Uterus (tissue), 3 donors: ENCODE measurements at regions not wholly inside any gene's neighbourhood (a gene's known extent, or its start where the extent isn't known, plus 50 kb on each side); places are given as distances from the start of the nearest gene placed in this dataset.

Experiments
- DNase-seq, 2 donors: peaks; one replicate each; pipeline ENCODE4 v3.0.0-alpha.2; 2019 to 2020
- H3K27ac ChIP-seq, 2 donors: fragments of 200-600 bp; sonication (generic); 1 replicate in 1 of 2; 2 replicates in 1 of 2; pipeline ENCODE4 v1.5.1; 2016 to 2018
- H3K27me3 ChIP-seq, 2 donors: fragments of 200-600 bp; sonication (generic); one replicate each; pipeline ENCODE4 v1.5.1; 2018 to 2019; ENCODE audit warnings: control low read depth in 1 of 2
- H3K36me3 ChIP-seq, 2 donors: fragments of 200-600 bp; sonication (generic); one replicate each; pipeline ENCODE4 v1.5.1; 2019; ENCODE audit warnings: control low read depth in 1 of 2
- H3K4me1 ChIP-seq, 2 donors: fragments of 200-600 bp; sonication (generic); one replicate each; pipeline ENCODE4 v1.5.1; 2018 to 2019; ENCODE audit warnings: control low read depth in 1 of 2
- H3K4me3 ChIP-seq, 2 donors: fragments of 200-600 bp; sonication (generic); 1 replicate in 1 of 2; 2 replicates in 1 of 2; pipeline ENCODE4 v1.5.1; 2018 to 2019; ENCODE audit warnings: mild to moderate bottlenecking in 1 of 2
- H3K9me3 ChIP-seq, 2 donors: fragments of 200-600 bp; sonication (generic); one replicate each; pipeline ENCODE4 v1.5.1; 2019; ENCODE audit warnings: control low read depth in 1 of 2
- CTCF ChIP-seq, 4 experiments: fragments of 200-600 bp in 2 of 4; fragments of 450-650 bp in 2 of 4; sonication (generic) in 2 of 4; IDR thresholded peaks; one replicate each; pipeline ENCODE4 v1.5.1; 2016 to 2019; ENCODE audit warnings: antibody characterized with exemption in 4 of 4, mild to moderate bottlenecking in 2 of 4, moderate library complexity in 1 of 4
- POLR2A ChIP-seq, 2 donors: fragments of 450-650 bp; IDR thresholded peaks; one replicate each; pipeline ENCODE4 v1.6.1; 2016; ENCODE audit warnings: antibody characterized with exemption in 2 of 2, mild to moderate bottlenecking in 1 of 2, moderate library complexity in 1 of 2
- intact Hi-C: fragments of 100-400 bp; cut with DNase I; formaldehyde crosslinking; loops from one replicate; pipeline ENCODE4 v1.15.1; 2023; ENCODE audit warnings: low total_unique reads
- donor health status: DM: yes; HTN: yes; CAD: no.

GRCh38 chr21:16767201-16767600, 745.6 kb upstream of the CXADR start:
- no peak for DNase-seq
- no peak overlapping the region for H3K27ac ChIP-seq
- H3K27me3 ChIP-seq = no peaks in the 10 kb centered on the region
- H3K4me3 ChIP-seq = no peak overlapping the region
- intact Hi-C loops = no loop called here
- no peaks in the 10 kb centered on the region for H3K4me1 ChIP-seq
- H3K9me3 ChIP-seq = no peaks in the 10 kb centered on the region
- no peak for TF ChIP-seq CTCF (IDR thresholded peaks at IDR 0.05)
- TF ChIP-seq POLR2A (IDR thresholded peaks at IDR 0.05) = no peak
- no peaks in the 10 kb centered on the region for H3K36me3 ChIP-seq

GRCh38 chr21:16768096-16768495, 744.7 kb upstream of the CXADR start:
- no peaks in the 10 kb centered on the region for H3K4me1 ChIP-seq
- H3K4me3 ChIP-seq = no peak overlapping the region
- no peak for DNase-seq
- no peaks in the 10 kb centered on the region for H3K36me3 ChIP-seq
- intact Hi-C loops = no loop called here
- no peaks in the 10 kb centered on the region for H3K9me3 ChIP-seq
- H3K27me3 ChIP-seq = no peaks in the 10 kb centered on the region
- TF ChIP-seq CTCF (IDR thresholded peaks at IDR 0.05) (no peak), POLR2A (IDR thresholded peaks at IDR 0.05) (no peak)
- no peak overlapping the region for H3K27ac ChIP-seq

DNA sequence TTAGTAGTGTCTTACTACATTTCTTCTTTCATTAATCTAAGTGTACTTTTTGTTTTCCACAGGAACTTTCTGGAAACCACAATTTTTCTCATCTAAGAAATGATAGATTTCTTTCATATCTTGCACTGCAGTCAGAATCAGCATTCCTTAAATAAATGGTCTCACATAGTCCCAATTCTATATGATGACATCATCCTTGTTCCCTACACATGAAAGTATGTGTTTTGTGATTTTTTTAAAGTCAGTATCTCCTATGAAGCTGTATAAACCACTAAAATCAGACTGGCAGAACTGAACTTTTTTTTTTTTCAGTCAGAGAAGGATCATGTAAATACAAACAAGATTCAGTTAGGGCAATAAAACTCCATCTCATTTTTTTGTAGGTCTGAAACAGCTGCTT, 742.6 kb upstream of the CXADR start:
- DNase-seq = no peak
- Histone ChIP-seq H3K36me3 (no peaks in the 10 kb centered on the region), H3K27me3 (no peaks in the 10 kb centered on the region), H3K4me3 (no peak overlapping the region), H3K4me1 (no peaks in the 10 kb centered on the region), H3K27ac (no peak overlapping the region), H3K9me3 (no peaks in the 10 kb centered on the region)
- intact Hi-C loops = no loop called here
- TF ChIP-seq POLR2A (IDR thresholded peaks at IDR 0.05) (no peak), CTCF (IDR thresholded peaks at IDR 0.05) (no peak)

DNA sequence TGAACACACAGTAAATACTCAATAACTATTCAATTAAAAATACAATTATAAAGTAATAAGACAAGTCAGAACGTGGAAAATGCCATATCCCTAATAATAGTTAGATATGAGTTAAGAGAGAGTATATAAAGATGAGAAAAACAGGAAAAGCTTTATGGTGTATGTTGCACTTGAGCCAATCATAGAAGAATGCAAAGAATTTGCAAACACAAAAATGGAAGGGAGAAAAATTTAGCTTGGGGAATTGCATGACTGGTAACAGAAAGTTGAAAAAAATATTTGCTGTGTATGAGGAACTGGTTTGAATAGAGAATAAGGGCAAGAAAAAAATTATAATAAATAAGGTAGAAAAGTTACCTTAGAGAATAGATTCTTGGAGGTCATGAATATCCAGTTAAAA, 739.6 kb upstream of the CXADR start:
- no peak for DNase-seq
- Histone ChIP-seq H3K27ac (no peak overlapping the region), H3K4me1 (no peaks in the 10 kb centered on the region), H3K9me3 (no peaks in the 10 kb centered on the region), H3K27me3 (no peaks in the 10 kb centered on the region), H3K4me3 (no peak overlapping the region), H3K36me3 (no peaks in the 10 kb centered on the region)
- no peak for TF ChIP-seq CTCF (IDR thresholded peaks at IDR 0.05)
- no peak for TF ChIP-seq POLR2A (IDR thresholded peaks at IDR 0.05)
- intact Hi-C loops = no loop called here

- H3K4me3 ChIP-seq = no peak overlapping the region
- H3K27me3 ChIP-seq = no peaks in the 10 kb centered on the region
- no peaks in the 10 kb centered on the region for H3K9me3 ChIP-seq
- no peak for TF ChIP-seq CTCF (IDR thresholded peaks at IDR 0.05)
- TF ChIP-seq POLR2A (IDR thresholded peaks at IDR 0.05) = no peak
- H3K4me1 ChIP-seq = no peaks in the 10 kb centered on the region
- H3K36me3 ChIP-seq = no peaks in the 10 kb centered on the region
- no peak overlapping the region for H3K27ac ChIP-seq
- intact Hi-C loops = no loop called here
- DNase-seq = no peak
These were observed 737.8 kb upstream of the CXADR start for GRCh38 chr21:16775076-16775475.
